ENCODE measurements at regions not wholly inside any gene's neighbourhood (a gene's known extent, or its start where the extent isn't known, plus 50 kb on each side); places are given as distances from the start of the nearest gene placed in this dataset.

- DNase-seq (ENCODE audit: low spot score), result no peak
- TF ChIP-seq EMX1 (CRISPR knock-in tag; IDR thresholded peaks at IDR 0.05) (no peak), SMAD4 (CRISPR knock-in tag; IDR thresholded peaks at IDR 0.05) (no peak), CTCF (IDR thresholded peaks at IDR 0.05) (no peak), TP53 (CRISPR knock-in tag; IDR thresholded peaks at IDR 0.05) (no peak), ELF4 (CRISPR knock-in tag; IDR thresholded peaks at IDR 0.05; ENCODE audit: low read depth) (no peak), USF1 (CRISPR knock-in tag; IDR thresholded peaks at IDR 0.05) (no peak), CREB1 (CRISPR knock-in tag; IDR thresholded peaks at IDR 0.05) (no peak), TEAD1 (CRISPR knock-in tag; IDR thresholded peaks at IDR 0.05) (no peak), ZNF219 (CRISPR knock-in tag; IDR thresholded peaks at IDR 0.05; ENCODE audit: borderline replicate concordance) (no peak), ZSCAN18 (CRISPR knock-in tag; IDR thresholded peaks at IDR 0.05) (no peak), CREM (CRISPR knock-in tag; IDR thresholded peaks at IDR 0.05) (no peak), ATF6 (CRISPR knock-in tag; IDR thresholded peaks at IDR 0.05) (no peak)
- Mint-ChIP-seq H3K36me3 (no peaks in the 10 kb centered on the region; the same call in 1 of the 2 replicates), H3K27me3 (ENCODE audit: low read depth) (no peaks in the 10 kb centered on the region), H3K27ac (no peak overlapping the region), H3K4me1 (0 out of 2 replicates have a peak, but pooled peaks cover 3% of the 10 kb centered on the region), H3K9me3 (peaks cover 27% of the 10 kb centered on the region), H3K4me3 (no peak overlapping the region)
- ChIA-PET CTCF (no interaction called here), POLR2A (no interaction called here)
- ATAC-seq, result no peak
Observed at GRCh38 chr12:97038131-97038530, 131.1 kb downstream of the NEDD1 start.

- H3K27me3 Mint-ChIP-seq (ENCODE audit: low read depth), result no peaks in the 10 kb centered on the region
- CTCF ChIA-PET, result no interaction called here
- H3K4me3 Mint-ChIP-seq, result no peak overlapping the region
- ATAC-seq (no peak), DNase-seq (ENCODE audit: low spot score) (no peak)
- H3K27ac Mint-ChIP-seq, result no peak overlapping the region
- POLR2A ChIA-PET, result no interaction called here
- H3K9me3 Mint-ChIP-seq, result peaks cover 22% of the 10 kb centered on the region
- H3K36me3 Mint-ChIP-seq, result no peaks in the 10 kb centered on the region; the same call in 1 of the 2 replicates
- H3K4me1 Mint-ChIP-seq, result 0 out of 2 replicates have a peak, but pooled peaks cover 3% of the 10 kb centered on the region
- TF ChIP-seq ZNF232 (CRISPR knock-in tag; IDR thresholded peaks at IDR 0.05), result no peak
- TF ChIP-seq E2F5 (CRISPR knock-in tag; IDR thresholded peaks at IDR 0.05), result no peak
- no peak for TF ChIP-seq ATF2 (CRISPR knock-in tag; IDR thresholded peaks at IDR 0.05; ENCODE audit: borderline replicate concordance, low read depth)
- TF ChIP-seq NFYB (CRISPR knock-in tag; conservative IDR thresholded peaks at IDR 0.05; ENCODE audit: low read depth), result no peak
- no peak for TF ChIP-seq HMGXB4 (CRISPR knock-in tag; IDR thresholded peaks at IDR 0.05)
- no peak for TF ChIP-seq SMAD4 (CRISPR knock-in tag; IDR thresholded peaks at IDR 0.05)
- TF ChIP-seq ATF1 (CRISPR knock-in tag; IDR thresholded peaks at IDR 0.05), result no peak
- no peak for TF ChIP-seq ATF3 (CRISPR knock-in tag; conservative IDR thresholded peaks at IDR 0.05)
- no peak for TF ChIP-seq MLX (CRISPR knock-in tag; IDR thresholded peaks at IDR 0.05)
- TF ChIP-seq NR3C1 (CRISPR knock-in tag; conservative IDR thresholded peaks at IDR 0.05; ENCODE audit: low read depth), result no peak
- TF ChIP-seq ZNF263 (CRISPR knock-in tag; IDR thresholded peaks at IDR 0.05; ENCODE audit: low read depth), result no peak
- TF ChIP-seq USF1 (CRISPR knock-in tag; IDR thresholded peaks at IDR 0.05), result no peak
- no peak for TF ChIP-seq GABPB1 (CRISPR knock-in tag; IDR thresholded peaks at IDR 0.05)
- TF ChIP-seq ZNF138 (CRISPR knock-in tag; conservative IDR thresholded peaks at IDR 0.05), result no peak
Observed at GRCh38 chr12:97038834-97039233, 131.8 kb downstream of the NEDD1 start.

Measured in WTC11 (cell line).